ENCODE measurements at regions not wholly inside any gene's neighbourhood (a gene's known extent, or its start where the extent isn't known, plus 50 kb on each side); places are given as distances from the start of the nearest gene placed in this dataset.

- CTCF ChIA-PET, result interaction anchor here (0.6 to 1.8 kb wide), 14 partner anchors 14 to 212 kb away, joined by 3 to 7 read pairs (median 3); no protein-coding TSS in a partner anchor
- Histone ChIP-seq H3K14ac (replicated peaks; ENCODE audit: low read depth, low read length) (no peak overlapping the region), H2AFZ (replicated peaks; ENCODE audit: low read length, poor library complexity) (no peak overlapping the region), H3K56ac (ENCODE audit: extremely low read depth, insufficient read depth, low read length) (no peak overlapping the region), H3K4me2 (ENCODE audit: low read depth, low read length) (no peak overlapping the region), H4K8ac (ENCODE audit: low read depth in 2 of 2, low read length in 2 of 2) (peak overlapping the region in 1 of 2 experiments; percentile 41; a peak in 1 of 4 replicates), H2BK15ac (ENCODE audit: low read depth, low read length) (no peak overlapping the region), H2AK9ac (replicated peaks; ENCODE audit: low read depth, low read length, poor library complexity) (no peak overlapping the region), H3K4me1 (ENCODE audit: control insufficient read depth, insufficient read depth, low read length) (no peaks in the 10 kb centered on the region), H3K4me3 (ENCODE audit: insufficient read depth, low read depth, low read length) (no peak overlapping the region), H4K91ac (ENCODE audit: insufficient read depth, low read depth, low read length) (no peak overlapping the region), H4K20me1 (ENCODE audit: insufficient read depth, low read length) (no peaks in the 10 kb centered on the region), H2AK5ac (ENCODE audit: low read depth, low read length) (no peak overlapping the region), H3K36me3 (ENCODE audit: control insufficient read depth, insufficient read depth, low read length) (no peaks in the 10 kb centered on the region), H4K5ac (ENCODE audit: low read depth, low read length) (no peak overlapping the region), H3K9me3 (ENCODE audit: control insufficient read depth, insufficient read depth, low read length) (no peaks in the 10 kb centered on the region), H2BK5ac (ENCODE audit: low read depth, low read length, poor library complexity, severe bottlenecking) (no peak overlapping the region), H3K4ac (ENCODE audit: low read depth, low read length) (peak overlapping the region; percentile 76; the same call in 1 of the 2 replicates), H3K18ac (ENCODE audit: low read depth, low read length) (no peak overlapping the region), H3K9me1 (ENCODE audit: insufficient read depth, low read length) (no peaks in the 10 kb centered on the region), H2BK20ac (ENCODE audit: low read depth, low read length) (peak overlapping the region; percentile 84; the same call in 1 of the 2 replicates), H2BK120ac (ENCODE audit: low read depth, low read length) (peak overlapping the region; percentile 74), H3K27me3 (ENCODE audit: control insufficient read depth, insufficient read depth, low read length) (no peaks in the 10 kb centered on the region; the same call in 1 of the 2 replicates), H3K27ac (ENCODE audit: insufficient read depth, low read length) (no peak overlapping the region), H3K9ac (ENCODE audit: low read depth, low read length) (no peak overlapping the region), H3K79me1 (ENCODE audit: low read depth in 1 of 2, low read length in 2 of 2) (no peaks in the 10 kb centered on the region), H3K23ac (ENCODE audit: low read depth, low read length) (no peak overlapping the region)
- POLR2A ChIA-PET (ENCODE audit: unreplicated experiment), result no interaction called here
- ATAC-seq (ENCODE audit: low read depth), result peak; percentile 66; the same call in 1 of the 2 replicates
- intact Hi-C loops (cut with micrococcal nuclease), result loop anchor here (2.0 kb wide), 1 partner anchor 212 kb away; no protein-coding TSS in a partner anchor
- peak; percentile 45 for DNase-seq
- dilution Hi-C loops (cut with HindIII; ENCODE audit: low sequenced_read_pairs, unreplicated experiment), result no loop called here
- TF ChIP-seq SMC3 (IDR thresholded peaks at IDR 0.05; ENCODE audit: low read depth, low read length) (peak; percentile 28; the same call in 1 of the 2 replicates), RAD21 (IDR thresholded peaks at IDR 0.05; ENCODE audit: low read length) (peak; percentile 53), CTCF (conservative IDR thresholded peaks at IDR 0.05; ENCODE audit: low read depth, low read length) (peak; percentile 55)
- TF ChIP-seq, protein P1, sequence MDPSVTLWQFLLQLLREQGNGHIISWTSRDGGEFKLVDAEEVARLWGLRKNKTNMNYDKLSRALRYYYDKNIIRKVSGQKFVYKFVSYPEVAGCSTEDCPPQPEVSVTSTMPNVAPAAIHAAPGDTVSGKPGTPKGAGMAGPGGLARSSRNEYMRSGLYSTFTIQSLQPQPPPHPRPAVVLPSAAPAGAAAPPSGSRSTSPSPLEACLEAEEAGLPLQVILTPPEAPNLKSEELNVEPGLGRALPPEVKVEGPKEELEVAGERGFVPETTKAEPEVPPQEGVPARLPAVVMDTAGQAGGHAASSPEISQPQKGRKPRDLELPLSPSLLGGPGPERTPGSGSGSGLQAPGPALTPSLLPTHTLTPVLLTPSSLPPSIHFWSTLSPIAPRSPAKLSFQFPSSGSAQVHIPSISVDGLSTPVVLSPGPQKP (IDR thresholded peaks at IDR 0.05; ENCODE audit: borderline replicate concordance, low read depth, low read length), result no peak
- BruUV-seq (replicated peaks), result no TSS peak
- in situ Hi-C loops (cut with MboI; ENCODE audit: low sequenced_read_pairs), result loop anchor here (10.0 kb wide), 1 partner anchor 212 kb away; no protein-coding TSS in a partner anchor
Measured at GRCh38 chr14:22163051-22163450, 426.0 kb downstream of the DAD1 start.

All from IMR-90 (cell line).